Endodermal cell (in vitro differentiated cells): ENCODE measurements at regions not wholly inside any gene's neighbourhood (a gene's known extent, or its start where the extent isn't known, plus 50 kb on each side); places are given as distances from the start of the nearest gene placed in this dataset.

ENCODE experiments used
- DNase-seq: peaks from one replicate; pipeline ENCODE4 v3.0.0-alpha.2; 2017
- H3K27ac ChIP-seq: 2 replicates; pipeline ENCODE4 v1.5.1; 2013; ENCODE audit warnings: mild to moderate bottlenecking, low read depth, low read length, moderate library complexity
- H3K27me3 ChIP-seq: 2 replicates; pipeline ENCODE4 v1.6.1; 2013; ENCODE audit warnings: mild to moderate bottlenecking, low read length, moderate library complexity; ENCODE audit not compliant: insufficient read depth, control insufficient read depth, poor library complexity, severe bottlenecking
- H3K36me3 ChIP-seq: 2 replicates; pipeline ENCODE4 v1.7.0; 2013; ENCODE audit warnings: mild to moderate bottlenecking, low read length, moderate library complexity; ENCODE audit not compliant: control insufficient read depth, insufficient read depth
- H3K4me1 ChIP-seq: one replicate; pipeline ENCODE4 v1.7.0; 2013; ENCODE audit warnings: low read length; ENCODE audit not compliant: control insufficient read depth, insufficient read depth
- H3K4me3 ChIP-seq: 2 replicates; pipeline ENCODE4 v1.5.1; 2013; ENCODE audit warnings: mild to moderate bottlenecking, low read length, moderate library complexity
- H3K9ac ChIP-seq: 2 replicates; pipeline ENCODE4 v1.6.1; 2013; ENCODE audit warnings: mild to moderate bottlenecking, low read length, moderate library complexity; ENCODE audit not compliant: poor library complexity, severe bottlenecking; ENCODE audit errors: extremely low read depth
- H3K9me3 ChIP-seq: 2 replicates; pipeline ENCODE4 v1.6.1; 2013; ENCODE audit warnings: mild to moderate bottlenecking, low read length, moderate library complexity; ENCODE audit not compliant: control insufficient read depth
- H3K27ac Mint-ChIP-seq: 2 replicates; pipeline ENCODE4 v1.8.0; 2020; ENCODE audit warnings: mixed read lengths
- H3K27me3 Mint-ChIP-seq: 2 replicates; pipeline ENCODE4 v1.8.0; 2021; ENCODE audit warnings: mild to moderate bottlenecking, mixed read lengths; ENCODE audit not compliant: insufficient read depth
- H3K36me3 Mint-ChIP-seq: 2 replicates; pipeline ENCODE4 v1.8.0; 2020; ENCODE audit warnings: low read depth, mixed read lengths
- H3K4me1 Mint-ChIP-seq: 2 replicates; pipeline ENCODE4 v1.8.0; 2020; ENCODE audit warnings: mixed read lengths
- H3K4me3 Mint-ChIP-seq: 2 replicates; pipeline ENCODE4 v1.8.0; 2020; ENCODE audit warnings: mild to moderate bottlenecking, moderate library complexity, mixed read lengths
- H3K9me3 Mint-ChIP-seq: 2 replicates; pipeline ENCODE4 v1.8.0; 2020; ENCODE audit warnings: mild to moderate bottlenecking, mixed read lengths
- CTCF ChIP-seq: fragments of 200-600 bp; sonication (generic); conservative IDR thresholded peaks from 2 replicates; pipeline ENCODE4 v1.5.0; 2021; ENCODE audit warnings: antibody characterized with exemption, mild to moderate bottlenecking
- WGBS, 2 experiments: methylation state at CpG; one replicate each; pipeline versions ENCODE4 v1.1.5 to v1.1.7; 2013; ENCODE audit warnings: missing lambda C conversion rate in 2 of 2, mixed read lengths in 1 of 2; ENCODE audit not compliant: insufficient coverage in 1 of 2, insufficient read length in 1 of 2; 5-methylcytosine and 5-hydroxymethylcytosine counted together

GRCh38 chr12:92625639-92626310 is 77.0 kb upstream of the PLEKHG7 start:
- WGBS, 2 experiments = 87 to 96% methylated on average over 3 of the region's 3 CpGs
- Histone ChIP-seq H3K27ac (no peak overlapping the region), H3K9me3 (peaks cover 56% of the 10 kb centered on the region), H3K27me3 (no peaks in the 10 kb centered on the region), H3K9ac (no peak overlapping the region), H3K4me1 (no peaks in the 10 kb centered on the region), H3K36me3 (no peaks in the 10 kb centered on the region), H3K4me3 (peak overlapping the region; percentile 24)
- no peak overlapping the region for H3K4me3 Mint-ChIP-seq
- peaks cover 25% of the 10 kb centered on the region for H3K9me3 Mint-ChIP-seq
- H3K27me3 Mint-ChIP-seq = no peaks in the 10 kb centered on the region
- peaks cover 16% of the 10 kb centered on the region for H3K4me1 Mint-ChIP-seq
- no peak for DNase-seq
- H3K27ac Mint-ChIP-seq = no peak overlapping the region
- no peaks in the 10 kb centered on the region for H3K36me3 Mint-ChIP-seq
- no peak for TF ChIP-seq CTCF

GRCh38 chr12:92624236-92624635 is 78.6 kb upstream of the PLEKHG7 start:
- DNase-seq = no peak
- no peak for TF ChIP-seq CTCF
- H3K4me1 Mint-ChIP-seq = peaks cover 10% of the 10 kb centered on the region
- H3K27me3 ChIP-seq = no peaks in the 10 kb centered on the region
- peaks cover 6% of the 10 kb centered on the region for H3K27me3 Mint-ChIP-seq
- no peak overlapping the region for H3K9ac ChIP-seq
- no peak overlapping the region for H3K4me3 Mint-ChIP-seq
- H3K9me3 Mint-ChIP-seq = peaks cover 25% of the 10 kb centered on the region
- WGBS, 2 experiments = 100% methylated on average over 1 of the region's 1 CpG; no CpG with 5 or more reads in 1 of the 2 experiments
- no peaks in the 10 kb centered on the region for H3K4me1 ChIP-seq
- no peak overlapping the region for H3K27ac Mint-ChIP-seq
- H3K27ac ChIP-seq = no peak overlapping the region
- H3K9me3 ChIP-seq = peaks cover 61% of the 10 kb centered on the region
- no peaks in the 10 kb centered on the region for H3K36me3 ChIP-seq
- H3K4me3 ChIP-seq = no peak overlapping the region
- no peaks in the 10 kb centered on the region for H3K36me3 Mint-ChIP-seq

- H3K27ac ChIP-seq = no peak overlapping the region
Observed at GRCh38 chr12:92623386-92623785, 79.4 kb upstream of the PLEKHG7 start.

More at GRCh38 chr12:92623386-92623785, 79.4 kb upstream of the PLEKHG7 start:
- Mint-ChIP-seq H3K27ac (no peak overlapping the region), H3K4me3 (no peak overlapping the region), H3K36me3 (no peaks in the 10 kb centered on the region), H3K27me3 (peaks cover 8% of the 10 kb centered on the region), H3K9me3 (peaks cover 25% of the 10 kb centered on the region), H3K4me1 (peaks cover 9% of the 10 kb centered on the region)
- no peak overlapping the region for H3K9ac ChIP-seq
- no peaks in the 10 kb centered on the region for H3K4me1 ChIP-seq
- no peak for DNase-seq
- no peaks in the 10 kb centered on the region for H3K36me3 ChIP-seq
- peak overlapping the region; percentile 59 for H3K4me3 ChIP-seq
- no peak for TF ChIP-seq CTCF
- H3K9me3 ChIP-seq = peaks cover 61% of the 10 kb centered on the region
- peaks cover 6% of the 10 kb centered on the region for H3K27me3 ChIP-seq
